Hematopoietic multipotent progenitor cell treated with erythropoietin and hydrocortisone succinate and interleukin-3 and kit ligand, for 15 days (in vitro differentiated cells): ENCODE measurements at regions not wholly inside any gene's neighbourhood (a gene's known extent, or its start where the extent isn't known, plus 50 kb on each side); places are given as distances from the start of the nearest gene placed in this dataset.

Source experiments
- DNase-seq: peaks from one replicate; pipeline ENCODE4 v3.0.0-alpha.2; 2015; ENCODE audit warnings: low spot score

- no peak for DNase-seq
Measured at GRCh38 chr13:38519229-38519911, 167.5 kb upstream of the FREM2 start.

DNA sequence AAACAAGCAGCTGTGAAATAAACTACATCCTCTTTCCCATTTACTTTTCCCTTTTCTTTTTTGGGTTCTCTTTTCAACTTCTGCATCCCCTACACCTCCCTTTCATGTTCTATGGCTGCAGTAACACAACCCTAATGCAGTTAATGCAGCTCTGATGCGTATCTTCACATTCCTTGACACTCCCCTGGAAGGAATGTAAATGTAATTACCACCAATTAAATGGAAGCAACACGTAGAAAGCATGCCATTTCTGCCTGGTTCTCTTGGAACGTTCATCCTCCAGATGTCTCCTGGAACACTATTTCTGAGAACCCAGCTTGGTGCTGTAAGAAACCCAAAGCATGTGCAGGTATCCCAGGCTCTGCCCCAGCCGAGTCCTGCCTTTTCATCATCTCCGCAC lies 166.8 kb upstream of the FREM2 start:
- DNase-seq: no peak

GRCh38 chr13:38527140-38527539 lies 159.7 kb upstream of the FREM2 start:
- DNase-seq: no peak

DNA sequence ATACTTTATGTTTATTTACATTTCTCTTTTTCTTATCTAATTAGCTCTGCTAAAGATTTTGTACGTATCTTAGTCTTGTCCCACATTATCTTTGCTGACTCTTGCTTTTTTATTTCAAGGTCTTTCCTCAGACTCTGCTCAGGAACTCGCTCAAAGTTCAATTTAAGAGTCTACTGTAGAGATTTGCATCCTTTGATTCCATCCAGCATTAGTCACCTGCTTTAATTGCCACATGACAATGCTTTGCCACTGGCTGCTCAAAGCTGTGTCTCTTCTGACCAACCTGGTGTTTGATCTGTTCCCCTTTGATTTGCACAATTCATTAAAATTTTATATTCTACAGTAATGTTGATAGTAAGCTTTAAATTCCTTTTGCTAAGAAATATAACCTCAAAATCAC lies 157.9 kb upstream of the FREM2 start:
- no peak for DNase-seq

GRCh38 chr13:38530492-38530891 lies 156.4 kb upstream of the FREM2 start:
- DNase-seq: no peak

DNA sequence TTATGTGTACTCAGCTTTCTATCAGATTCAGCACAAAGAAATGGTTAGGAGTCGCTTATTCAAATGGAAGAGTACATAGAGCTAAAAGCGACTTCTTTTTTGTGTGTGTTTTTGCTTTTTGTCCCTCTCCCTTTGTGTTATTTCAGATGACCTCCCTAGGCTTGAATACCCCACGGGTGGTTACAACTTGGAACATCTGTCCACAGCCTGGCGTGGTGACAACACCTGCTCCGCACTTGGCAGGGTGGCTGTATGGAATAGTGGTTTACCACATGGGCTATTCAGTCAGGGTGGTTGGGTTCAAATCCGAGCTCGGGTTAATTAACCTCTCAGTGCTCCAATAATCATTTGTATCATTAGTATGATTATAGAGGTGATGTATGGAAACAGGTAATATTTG lies 151.6 kb upstream of the FREM2 start:
- no peak for DNase-seq

DNA sequence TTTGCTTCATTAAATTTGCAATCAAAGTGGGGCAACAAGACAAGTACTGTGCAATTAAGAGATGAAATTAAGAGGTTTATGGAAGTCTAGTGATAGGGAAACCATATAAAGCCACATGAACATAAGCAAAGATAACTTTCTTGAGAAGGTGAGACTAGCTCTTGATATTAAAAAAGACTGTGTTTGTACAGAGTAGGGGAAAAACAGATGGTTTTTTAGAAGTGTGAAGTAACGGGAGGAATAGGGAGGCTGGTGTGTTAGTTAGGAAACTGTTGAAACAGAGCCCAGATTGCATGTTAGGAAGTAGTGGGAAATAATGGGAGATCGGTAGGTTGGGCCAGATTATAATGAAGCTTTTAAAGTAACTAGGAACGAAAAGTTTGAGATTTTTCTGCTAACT lies 149.8 kb upstream of the FREM2 start:
- DNase-seq: no peak

DNA sequence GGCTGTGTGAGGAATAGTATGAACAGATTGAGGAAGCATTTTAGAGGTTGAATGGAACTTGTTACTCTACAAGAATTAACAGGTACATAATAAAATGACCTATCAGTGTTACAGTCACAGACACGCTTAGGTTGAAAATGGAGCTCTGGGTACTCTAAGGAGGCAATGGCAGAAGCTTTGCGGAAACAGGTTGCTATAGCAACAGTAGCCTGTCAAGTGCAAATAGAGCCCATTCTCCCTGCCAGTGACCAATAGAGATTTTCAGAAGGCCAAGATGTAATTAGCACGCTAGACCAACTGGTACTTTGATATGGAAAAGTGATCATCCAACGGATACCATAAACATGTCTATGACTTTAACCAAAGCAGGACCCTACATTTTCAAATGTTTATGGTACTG lies 148.5 kb upstream of the FREM2 start:
- no peak for DNase-seq

GRCh38 chr13:38539632-38540031 lies 147.2 kb upstream of the FREM2 start:
- DNase-seq: no peak

DNA sequence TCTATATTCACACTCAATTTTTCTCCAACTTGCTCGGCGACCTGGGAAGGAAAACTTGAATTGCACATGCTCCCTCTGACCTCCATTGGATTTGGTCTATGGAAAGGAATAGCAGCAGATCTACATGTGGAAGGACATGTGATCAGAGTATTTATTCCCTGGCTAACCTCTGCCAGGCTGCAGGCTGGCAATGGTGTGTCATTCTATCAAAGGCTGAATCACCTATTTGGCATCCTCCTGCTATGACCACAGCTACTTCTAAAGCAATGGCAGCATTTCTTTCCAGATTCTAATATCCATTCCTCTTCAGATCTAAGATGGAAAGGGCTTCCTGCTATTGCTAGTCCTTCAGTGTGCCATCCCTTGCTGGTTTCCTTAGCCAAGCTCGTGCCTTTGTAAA lies 144.3 kb upstream of the FREM2 start:
- no peak for DNase-seq

- DNase-seq: no peak
Measured at GRCh38 chr13:38543561-38543960, 143.3 kb upstream of the FREM2 start.

GRCh38 chr13:38563739-38564138 lies 123.1 kb upstream of the FREM2 start:
- DNase-seq: no peak

- DNase-seq: no peak
Measured at GRCh38 chr13:38564256-38565150, 122.4 kb upstream of the FREM2 start.

DNA sequence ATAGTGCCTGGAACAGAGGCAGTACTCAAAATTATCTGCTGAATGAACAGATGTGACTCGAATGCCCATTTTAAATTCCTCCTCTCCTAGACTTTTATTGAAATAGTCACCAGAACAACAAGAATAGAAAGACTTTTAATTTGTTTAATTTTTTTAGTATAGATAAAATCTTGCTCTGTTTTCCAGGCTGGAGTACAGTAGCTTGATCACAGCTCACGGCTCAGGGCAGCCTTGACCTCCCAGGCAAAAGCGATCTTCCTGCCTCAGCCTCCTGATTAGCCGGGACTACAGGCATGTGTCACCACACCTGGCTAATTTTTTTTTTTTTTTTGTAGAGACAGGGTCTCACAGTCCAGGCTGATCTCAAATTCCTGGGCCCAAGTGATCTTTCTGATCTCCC lies 120.9 kb upstream of the FREM2 start:
- DNase-seq: no peak

GRCh38 chr13:38566519-38566918 lies 120.4 kb upstream of the FREM2 start:
- DNase-seq: no peak

GRCh38 chr13:38570706-38571105 lies 116.2 kb upstream of the FREM2 start:
- no peak for DNase-seq

GRCh38 chr13:38575427-38575826 lies 111.5 kb upstream of the FREM2 start:
- DNase-seq: no peak

- no peak for DNase-seq
Measured at GRCh38 chr13:38577048-38577447, 109.8 kb upstream of the FREM2 start.

DNA sequence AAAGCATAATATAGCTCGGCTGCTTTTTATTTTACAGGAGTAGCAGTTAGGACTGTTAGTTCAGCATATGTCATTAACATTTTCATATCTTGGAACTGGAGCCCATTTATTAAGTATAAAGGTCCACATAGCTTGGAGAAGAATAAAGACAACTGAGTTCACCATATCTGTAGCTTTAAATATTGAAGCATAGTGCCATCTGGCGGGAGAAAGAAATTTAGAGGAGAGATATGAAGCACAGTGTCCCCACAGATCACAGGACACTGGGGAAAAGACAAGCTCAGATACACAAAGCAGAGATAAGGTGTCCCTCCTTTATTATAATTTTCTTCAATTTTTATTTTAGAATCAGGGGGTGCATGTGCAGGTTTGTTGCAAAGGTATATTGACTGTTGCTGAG lies 104.7 kb upstream of the FREM2 start:
- peak; percentile 8 for DNase-seq

DNA sequence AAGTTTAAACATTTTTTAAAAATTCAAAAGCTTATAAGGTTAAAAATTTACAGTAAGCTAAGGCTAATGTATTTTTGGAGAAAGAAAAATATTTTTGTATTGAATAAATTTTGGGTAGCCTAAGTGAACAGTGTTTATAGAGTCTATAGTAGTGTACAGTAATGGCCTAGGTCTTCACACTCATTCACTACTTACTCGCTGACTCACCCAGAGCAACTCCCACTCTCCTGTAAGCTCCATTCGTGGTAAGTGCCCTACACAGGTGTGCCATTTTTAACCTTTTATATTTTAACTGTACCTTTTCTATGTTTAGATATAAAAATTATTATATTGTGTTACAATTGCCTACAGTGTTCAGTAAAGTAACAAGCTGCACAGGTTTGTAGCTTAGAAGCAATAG lies 96.6 kb upstream of the FREM2 start:
- no peak for DNase-seq

DNA sequence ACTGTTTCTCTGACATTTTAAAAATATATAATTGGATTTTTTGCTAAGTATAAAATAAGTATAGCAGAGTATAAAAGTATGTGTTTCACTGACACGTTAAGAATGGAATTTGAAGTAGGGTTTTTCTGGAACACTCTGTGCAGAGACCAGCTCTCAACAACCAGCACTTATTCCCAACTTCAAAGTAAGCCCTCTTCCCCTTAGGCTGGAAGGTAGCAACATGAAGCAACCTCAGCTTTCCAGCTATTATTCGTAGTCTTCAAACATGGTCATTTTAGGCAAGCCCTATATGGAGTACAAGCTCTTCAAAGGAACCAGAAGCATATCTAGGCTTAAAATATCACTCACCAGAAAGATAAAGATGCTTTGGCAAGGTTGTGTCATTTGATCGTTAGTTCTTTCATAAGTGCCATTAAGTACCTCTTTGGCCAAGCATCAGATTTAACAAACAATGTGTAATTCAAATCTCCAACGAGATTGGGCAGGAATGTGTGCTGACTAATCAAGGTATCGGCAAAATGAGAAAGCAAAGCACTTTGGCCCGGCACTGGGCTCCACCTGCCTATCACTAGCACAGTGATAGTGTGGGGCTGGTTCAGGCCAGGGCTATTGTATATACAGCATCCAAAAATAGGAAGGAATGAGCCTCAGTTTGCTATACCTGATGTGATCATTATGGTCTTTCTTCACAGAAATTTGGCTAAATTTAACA lies 95.9 kb upstream of the FREM2 start:
- DNase-seq: no peak

DNA sequence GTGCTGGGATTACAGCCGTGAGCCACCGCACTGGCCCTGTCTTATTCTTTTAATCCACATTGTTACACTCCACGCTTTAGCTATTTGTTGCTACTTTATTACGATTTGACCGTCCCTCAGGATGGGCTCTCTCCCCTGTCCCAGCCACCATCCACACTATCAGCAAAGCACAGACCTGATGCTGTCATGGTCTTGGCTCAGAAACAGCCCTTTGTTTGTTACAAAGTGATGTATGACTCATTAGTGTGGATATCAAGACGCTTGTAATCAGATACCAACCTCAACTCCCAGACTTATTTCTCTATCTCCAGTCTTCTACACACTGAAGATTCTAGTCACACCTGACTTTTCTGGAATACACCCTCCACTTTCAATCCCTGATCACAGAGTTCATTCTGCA lies 84.6 kb upstream of the FREM2 start:
- no peak for DNase-seq
